ENCODE measurements at regions not wholly inside any gene's neighbourhood (a gene's known extent, or its start where the extent isn't known, plus 50 kb on each side); places are given as distances from the start of the nearest gene placed in this dataset.
A peak's percentile ranks its signal among the peaks of the same experiment; 100 is the strongest.

DNA sequence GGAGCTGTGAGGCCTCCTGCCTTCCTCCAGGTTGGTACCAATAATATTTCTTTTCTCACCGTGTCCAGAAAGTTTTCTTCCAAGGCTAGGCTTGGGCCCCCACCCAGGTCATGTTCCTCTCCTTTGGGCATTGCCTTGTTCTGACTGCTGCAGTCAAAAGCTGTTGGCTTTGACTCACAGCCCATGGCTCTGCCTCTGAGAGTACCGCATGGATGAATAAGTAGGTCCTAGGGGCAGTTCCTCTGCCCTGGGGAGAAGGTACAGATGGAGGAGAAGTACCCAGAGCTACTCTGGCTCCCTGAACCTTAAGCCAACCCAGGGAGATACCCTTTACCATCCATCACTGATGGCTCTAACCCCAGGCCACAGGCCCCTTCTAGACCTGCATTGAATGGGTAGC lies 115.0 kb downstream of the NAV1 start:
- H3K36me3 ChIP-seq (replicated peaks; ENCODE audit: low read depth, low read length): no peaks in the 10 kb centered on the region
- H4K20me1 ChIP-seq (ENCODE audit: insufficient read depth, low read length): no peaks in the 10 kb centered on the region
- H2AFZ ChIP-seq (ENCODE audit: low read depth, low read length): no peak overlapping the region
- no peaks in the 10 kb centered on the region for H3K9me3 ChIP-seq (ENCODE audit: insufficient read depth, low read length)
- peak overlapping the region; percentile 21 for H3K4me2 ChIP-seq (ENCODE audit: low read length)
- TF ChIP-seq, protein P1, sequence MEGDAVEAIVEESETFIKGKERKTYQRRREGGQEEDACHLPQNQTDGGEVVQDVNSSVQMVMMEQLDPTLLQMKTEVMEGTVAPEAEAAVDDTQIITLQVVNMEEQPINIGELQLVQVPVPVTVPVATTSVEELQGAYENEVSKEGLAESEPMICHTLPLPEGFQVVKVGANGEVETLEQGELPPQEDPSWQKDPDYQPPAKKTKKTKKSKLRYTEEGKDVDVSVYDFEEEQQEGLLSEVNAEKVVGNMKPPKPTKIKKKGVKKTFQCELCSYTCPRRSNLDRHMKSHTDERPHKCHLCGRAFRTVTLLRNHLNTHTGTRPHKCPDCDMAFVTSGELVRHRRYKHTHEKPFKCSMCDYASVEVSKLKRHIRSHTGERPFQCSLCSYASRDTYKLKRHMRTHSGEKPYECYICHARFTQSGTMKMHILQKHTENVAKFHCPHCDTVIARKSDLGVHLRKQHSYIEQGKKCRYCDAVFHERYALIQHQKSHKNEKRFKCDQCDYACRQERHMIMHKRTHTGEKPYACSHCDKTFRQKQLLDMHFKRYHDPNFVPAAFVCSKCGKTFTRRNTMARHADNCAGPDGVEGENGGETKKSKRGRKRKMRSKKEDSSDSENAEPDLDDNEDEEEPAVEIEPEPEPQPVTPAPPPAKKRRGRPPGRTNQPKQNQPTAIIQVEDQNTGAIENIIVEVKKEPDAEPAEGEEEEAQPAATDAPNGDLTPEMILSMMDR (IDR thresholded peaks at IDR 0.05; ENCODE audit: low read depth, low read length): no peak
- TF ChIP-seq EZH2phosphoT487 (IDR thresholded peaks at IDR 0.05; ENCODE audit: low read depth): no peak
- no peak overlapping the region for H3K9ac ChIP-seq (ENCODE audit: low read length)
- H3K4me1 ChIP-seq (ENCODE audit: low read length): peaks cover 25% of the 10 kb centered on the region
- H3K79me2 ChIP-seq (ENCODE audit: low read length): no peaks in the 10 kb centered on the region
- H3K27me3 ChIP-seq (ENCODE audit: low read depth, low read length): no peaks in the 10 kb centered on the region
- no peak overlapping the region for H3K4me3 ChIP-seq (ENCODE audit: low read length)
- no peak overlapping the region for H3K27ac ChIP-seq (ENCODE audit: low read length)

DNA sequence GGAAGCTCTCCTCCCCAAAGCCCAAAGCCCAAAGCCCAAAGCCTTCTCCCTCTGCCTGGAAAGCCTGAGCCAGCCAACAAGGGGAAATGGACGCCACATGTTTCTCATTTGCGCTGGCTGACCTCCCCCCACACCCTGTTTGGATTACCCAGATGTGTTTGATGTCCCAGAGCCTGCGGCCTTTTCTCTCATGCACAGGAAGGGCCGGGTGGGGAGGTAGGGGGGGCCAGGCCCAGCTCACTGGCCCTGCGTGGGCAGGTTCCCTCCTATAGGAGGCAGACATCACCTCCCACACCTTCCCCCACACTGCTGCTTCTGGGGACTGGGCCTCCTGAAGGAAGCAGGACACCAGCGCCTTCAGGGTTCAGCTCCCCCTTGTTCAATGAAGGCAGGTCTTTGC lies 116.3 kb downstream of the NAV1 start:
- H3K4me1 ChIP-seq (ENCODE audit: low read length): peaks cover 25% of the 10 kb centered on the region
- H3K27me3 ChIP-seq (ENCODE audit: low read depth, low read length): no peaks in the 10 kb centered on the region
- H3K36me3 ChIP-seq (replicated peaks; ENCODE audit: low read depth, low read length): no peaks in the 10 kb centered on the region
- H3K9ac ChIP-seq (ENCODE audit: low read length): no peak overlapping the region
- TF ChIP-seq, protein P1 (IDR thresholded peaks at IDR 0.05; ENCODE audit: low read depth, low read length): no peak
- no peak overlapping the region for H3K4me2 ChIP-seq (ENCODE audit: low read length)
- no peaks in the 10 kb centered on the region for H3K79me2 ChIP-seq (ENCODE audit: low read length)
- no peaks in the 10 kb centered on the region for H3K9me3 ChIP-seq (ENCODE audit: insufficient read depth, low read length)
- no peaks in the 10 kb centered on the region for H4K20me1 ChIP-seq (ENCODE audit: insufficient read depth, low read length)
- H3K27ac ChIP-seq (ENCODE audit: low read length): no peak overlapping the region
- no peak overlapping the region for H2AFZ ChIP-seq (ENCODE audit: low read depth, low read length)
- no peak overlapping the region for H3K4me3 ChIP-seq (ENCODE audit: low read length)

GRCh38 chr1:201655910-201656309 lies 117.0 kb downstream of the NAV1 start:
- Histone ChIP-seq H3K36me3 (replicated peaks; ENCODE audit: low read depth, low read length) (no peaks in the 10 kb centered on the region), H3K27ac (ENCODE audit: low read length) (no peak overlapping the region), H3K4me1 (ENCODE audit: low read length) (peaks cover 22% of the 10 kb centered on the region), H2AFZ (ENCODE audit: low read depth, low read length) (no peak overlapping the region), H4K20me1 (ENCODE audit: insufficient read depth, low read length) (no peaks in the 10 kb centered on the region), H3K9me3 (ENCODE audit: insufficient read depth, low read length) (no peaks in the 10 kb centered on the region), H3K9ac (ENCODE audit: low read length) (no peak overlapping the region), H3K27me3 (ENCODE audit: low read depth, low read length) (no peaks in the 10 kb centered on the region), H3K4me3 (ENCODE audit: low read length) (no peak overlapping the region), H3K4me2 (ENCODE audit: low read length) (no peak overlapping the region), H3K79me2 (ENCODE audit: low read length) (no peaks in the 10 kb centered on the region)
- TF ChIP-seq EZH2phosphoT487 (IDR thresholded peaks at IDR 0.05; ENCODE audit: low read depth): no peak
- TF ChIP-seq, protein P1 (IDR thresholded peaks at IDR 0.05; ENCODE audit: low read depth, low read length): no peak

DNA sequence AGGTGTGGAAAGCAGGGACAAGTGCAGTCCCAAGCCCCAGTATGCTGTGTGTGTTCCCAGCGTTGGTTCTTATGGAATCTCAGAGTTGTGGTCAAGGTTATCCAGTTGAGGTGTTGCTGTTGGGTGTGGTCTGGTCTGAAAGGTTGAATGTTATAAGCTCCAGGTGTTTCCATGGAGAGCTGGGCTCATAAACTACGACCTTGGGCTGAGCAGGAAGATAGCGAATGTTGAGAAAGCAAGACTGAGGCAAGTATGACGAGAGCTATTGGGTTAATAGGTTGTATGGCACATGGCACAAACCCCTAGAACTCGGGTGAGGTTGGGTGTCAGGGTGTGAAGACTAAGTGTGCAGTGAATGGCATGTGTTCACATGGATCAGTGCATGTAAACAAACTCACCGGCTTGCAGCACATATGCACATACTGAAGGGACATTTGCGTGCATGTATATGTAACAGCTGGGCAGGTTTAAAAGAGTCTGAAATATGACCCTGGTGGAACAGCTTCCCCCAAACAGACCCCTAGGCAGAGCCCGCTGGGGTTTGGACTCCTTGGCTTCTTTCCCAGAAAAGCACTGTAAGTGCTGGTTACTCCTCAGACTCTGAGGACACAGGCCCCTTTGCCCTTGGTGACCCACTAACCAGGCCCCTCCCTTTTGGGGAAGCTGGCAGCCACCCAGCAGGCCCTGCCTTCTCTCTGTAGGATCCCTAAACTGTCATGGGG lies 117.5 kb downstream of the NAV1 start:
- Histone ChIP-seq H3K9ac (ENCODE audit: low read length) (no peak overlapping the region), H3K36me3 (replicated peaks; ENCODE audit: low read depth, low read length) (no peaks in the 10 kb centered on the region), H3K4me2 (ENCODE audit: low read length) (no peak overlapping the region), H3K4me1 (ENCODE audit: low read length) (peaks cover 16% of the 10 kb centered on the region), H3K9me3 (ENCODE audit: insufficient read depth, low read length) (no peaks in the 10 kb centered on the region), H3K4me3 (ENCODE audit: low read length) (no peak overlapping the region), H2AFZ (ENCODE audit: low read depth, low read length) (no peak overlapping the region), H4K20me1 (ENCODE audit: insufficient read depth, low read length) (no peaks in the 10 kb centered on the region), H3K27ac (ENCODE audit: low read length) (no peak overlapping the region), H3K79me2 (ENCODE audit: low read length) (no peaks in the 10 kb centered on the region), H3K27me3 (ENCODE audit: low read depth, low read length) (no peaks in the 10 kb centered on the region)
- no peak for TF ChIP-seq EZH2phosphoT487 (IDR thresholded peaks at IDR 0.05; ENCODE audit: low read depth)
- TF ChIP-seq, protein P1 (IDR thresholded peaks at IDR 0.05; ENCODE audit: low read depth, low read length): no peak

Data from OCI-LY3 (cell line).